HepG2 (cell line): ENCODE measurements at regions not wholly inside any gene's neighbourhood (a gene's known extent, or its start where the extent isn't known, plus 50 kb on each side); places are given as distances from the start of the nearest gene placed in this dataset.

Experiments
- AFF4 ChIP-seq: sonication (generic); formaldehyde crosslinking; IDR thresholded peaks from 2 replicates; pipeline ENCODE4 v1.4.0; 2020; ENCODE audit warnings: missing genetic modification reagents
- CREB1 ChIP-seq, 2 experiments: fragments of 450-650 bp in 1 of 2; IDR thresholded peaks; 2 replicates each; pipeline ENCODE4 v1.6.1; 2016 to 2017; ENCODE audit warnings: control low read depth in 1 of 2, mild to moderate bottlenecking in 1 of 2, missing compliant biosample characterization in 1 of 2, missing genetic modification characterization in 1 of 2
- EZH2 ChIP-seq: conservative IDR thresholded peaks from 2 replicates; pipeline ENCODE4 v1.6.1; 2012; ENCODE audit warnings: mild to moderate bottlenecking, low read depth, low read length, moderate library complexity
- FOXA1 ChIP-seq, 2 experiments: fragments of 450-650 bp in 1 of 2; sonication (generic) in 1 of 2; formaldehyde crosslinking in 1 of 2; IDR thresholded peaks; 2 replicates each; pipeline versions ENCODE4 v1.4.0 to v1.6.1; 2016 to 2020; ENCODE audit warnings: missing genetic modification reagents in 1 of 2
- KDM5B ChIP-seq: sonication (generic); formaldehyde crosslinking; IDR thresholded peaks from 2 replicates; pipeline ENCODE4 v1.4.0; 2020; ENCODE audit warnings: missing genetic modification reagents, mild to moderate bottlenecking, borderline replicate concordance
- REST ChIP-seq, 2 experiments: IDR thresholded peaks; 2 replicates each; pipeline ENCODE4 v1.6.1; 2011 to 2012; ENCODE audit warnings: low read length in 2 of 2, borderline replicate concordance in 1 of 2, low read depth in 1 of 2, mild to moderate bottlenecking in 1 of 2, moderate library complexity in 1 of 2
- SIN3A ChIP-seq: IDR thresholded peaks from 2 replicates; pipeline ENCODE4 v1.6.1; 2011; ENCODE audit warnings: low read depth, mild to moderate bottlenecking, control low read depth, low read length, borderline replicate concordance
- TBX3 ChIP-seq: fragments of 450-650 bp; IDR thresholded peaks from 2 replicates; pipeline ENCODE4 v1.6.1; 2017; ENCODE audit warnings: antibody characterized with exemption, mild to moderate bottlenecking, inconsistent platforms, borderline replicate concordance
- ZNF44 ChIP-seq: sonication (generic); formaldehyde crosslinking; IDR thresholded peaks from 2 replicates; pipeline ENCODE4 v1.5.1; 2020; ENCODE audit warnings: mild to moderate bottlenecking, missing genetic modification reagents
- ZNF501 ChIP-seq: sonication (generic); formaldehyde crosslinking; IDR thresholded peaks from 2 replicates; pipeline ENCODE4 v1.5.1; 2020; ENCODE audit warnings: mild to moderate bottlenecking, moderate library complexity, missing genetic modification reagents

GRCh38 chr6:85127168-85127498, 322.8 kb upstream of the NT5E start:
- TF ChIP-seq KDM5B, result no peak
- TF ChIP-seq ZNF501 (CRISPR knock-in tag), result no peak
- no peak for TF ChIP-seq AFF4
- TF ChIP-seq ZNF44, result no peak
- TF ChIP-seq REST (IDR thresholded peaks at IDR 0.05; ENCODE audit: borderline replicate concordance in 1 of 2, low read depth in 1 of 2, low read length in 2 of 2), result no peak
- no peak for TF ChIP-seq TBX3
- TF ChIP-seq FOXA1 (IDR thresholded peaks at IDR 0.05), result no peak
- no peak for TF ChIP-seq FOXA1 (CRISPR knock-in tag; IDR thresholded peaks at IDR 0.05)
- TF ChIP-seq CREB1 (IDR thresholded peaks at IDR 0.05), result no peak
- TF ChIP-seq CREB1 (CRISPR knock-in tag; IDR thresholded peaks at IDR 0.05), result no peak
- TF ChIP-seq SIN3A, result no peak
- no peak for TF ChIP-seq EZH2
